GM19395 (cell line): ENCODE measurements at regions not wholly inside any gene's neighbourhood (a gene's known extent, or its start where the extent isn't known, plus 50 kb on each side); places are given as distances from the start of the nearest gene placed in this dataset.

ENCODE experiments used
- ATAC-seq: cut with Tn5 transposase; IDR thresholded peaks from one replicate; pipeline ENCODE4 v1.9.1; 2021; ENCODE audit warnings: mild to moderate bottlenecking, moderate library complexity; ENCODE audit not compliant: unreplicated experiment

GRCh38 chr7:25279705-25280104 lies 51.4 kb upstream of the NPVF start:
- no peak for ATAC-seq

GRCh38 chr7:25280181-25280580 lies 51.9 kb upstream of the NPVF start:
- no peak for ATAC-seq

- no peak for ATAC-seq
Measured at GRCh38 chr7:25282194-25282593, 53.9 kb upstream of the NPVF start.

- no peak for ATAC-seq
Measured at GRCh38 chr7:25286756-25287155, 58.5 kb upstream of the NPVF start.

GRCh38 chr7:25287291-25287690 lies 59.0 kb upstream of the NPVF start:
- no peak for ATAC-seq

GRCh38 chr7:25288556-25289307 lies 60.4 kb upstream of the NPVF start:
- ATAC-seq = no peak

- ATAC-seq = no peak
Measured at GRCh38 chr7:25289518-25289917, 61.2 kb upstream of the NPVF start.

- ATAC-seq = no peak
Measured at GRCh38 chr7:25294624-25295023, 66.3 kb upstream of the NPVF start.

- no peak for ATAC-seq
Measured at GRCh38 chr7:25295387-25295786, 67.1 kb upstream of the NPVF start.

GRCh38 chr7:25296086-25296485 lies 67.8 kb upstream of the NPVF start:
- no peak for ATAC-seq

- ATAC-seq = no peak
Measured at GRCh38 chr7:25297278-25297677, 69.0 kb upstream of the NPVF start.

GRCh38 chr7:25303281-25304181 lies 75.2 kb upstream of the NPVF start:
- no peak for ATAC-seq

- ATAC-seq = no peak
Measured at GRCh38 chr7:25304691-25305090, 76.4 kb upstream of the NPVF start.

GRCh38 chr7:25305831-25306230 lies 77.5 kb upstream of the NPVF start:
- ATAC-seq = no peak

GRCh38 chr7:25307624-25308023 lies 79.3 kb upstream of the NPVF start:
- no peak for ATAC-seq

- ATAC-seq = no peak
Measured at GRCh38 chr7:25308246-25308645, 80.0 kb upstream of the NPVF start.

- ATAC-seq = no peak
Measured at GRCh38 chr7:25308906-25309705, 80.8 kb upstream of the NPVF start.

- no peak for ATAC-seq
Measured at GRCh38 chr7:25310896-25311295, 82.6 kb upstream of the NPVF start.

GRCh38 chr7:25311346-25311745 lies 83.1 kb upstream of the NPVF start:
- ATAC-seq = no peak

GRCh38 chr7:25312968-25313367 lies 84.7 kb upstream of the NPVF start:
- no peak for ATAC-seq

- ATAC-seq = no peak
Measured at GRCh38 chr7:25313526-25313925, 85.2 kb upstream of the NPVF start.
